GM12891 (cell line): ENCODE measurements at regions not wholly inside any gene's neighbourhood (a gene's known extent, or its start where the extent isn't known, plus 50 kb on each side); places are given as distances from the start of the nearest gene placed in this dataset.

Experiments used
- DNase-seq: peaks from one replicate; pipeline ENCODE4 v3.0.0; 2011; ENCODE audit warnings: low spot score; ENCODE audit not compliant: insufficient read length
- FAIRE-seq: peaks from 2 replicates; lab custom pipeline; 2011; peaks lifted over from hg19 to GRCh38; lab: Jason Lieb, UNC
- PAX5 ChIP-seq: IDR thresholded peaks from 2 replicates; pipeline ENCODE4 v1.6.1; 2011; ENCODE audit warnings: low read length, moderate library complexity, mild to moderate bottlenecking; ENCODE audit not compliant: insufficient read depth, severe bottlenecking
- POLR2A ChIP-seq: IDR thresholded peaks from 2 replicates; pipeline ENCODE4 v1.6.1; 2011; ENCODE audit warnings: low read depth, low read length, control low read depth
- POLR2AphosphoS5 ChIP-seq: IDR thresholded peaks from 2 replicates; pipeline ENCODE4 v1.6.1; 2011; ENCODE audit warnings: low read depth, low read length, control low read depth
- POU2F2 ChIP-seq: IDR thresholded peaks from 2 replicates; pipeline ENCODE4 v1.6.1; 2011; ENCODE audit warnings: low read depth, mild to moderate bottlenecking, control low read depth, low read length, moderate library complexity
- SPI1 ChIP-seq: IDR thresholded peaks from 2 replicates; pipeline ENCODE4 v1.6.1; 2011; ENCODE audit warnings: low read depth, low read length, control low read depth
- TAF1 ChIP-seq: IDR thresholded peaks from 2 replicates; pipeline ENCODE4 v1.6.1; 2011; ENCODE audit warnings: low read depth, low read length, control low read depth

GRCh38 chr5:2856206-2856605, 104.7 kb upstream of the IRX2 start:
- DNase-seq: no peak
- FAIRE-seq: no peak
- TF ChIP-seq SPI1 (no peak), POU2F2 (no peak), POLR2A (no peak), PAX5 (no peak), POLR2AphosphoS5 (no peak), TAF1 (no peak)

- FAIRE-seq: no peak
- TF ChIP-seq POLR2AphosphoS5 (no peak), TAF1 (no peak), SPI1 (no peak), POLR2A (no peak), PAX5 (no peak), POU2F2 (no peak)
- DNase-seq: no peak
These were observed 101.0 kb upstream of the IRX2 start for GRCh38 chr5:2852446-2852845.

GRCh38 chr5:2851895-2852294, 100.4 kb upstream of the IRX2 start:
- TF ChIP-seq SPI1 (no peak), POLR2A (no peak), TAF1 (no peak), PAX5 (no peak), POLR2AphosphoS5 (no peak)
- FAIRE-seq (no peak), DNase-seq (no peak)

- TF ChIP-seq POLR2A: no peak
- no peak for TF ChIP-seq SPI1
- TF ChIP-seq PAX5: no peak
- no peak for TF ChIP-seq POLR2AphosphoS5
- no peak for TF ChIP-seq POU2F2
- TF ChIP-seq TAF1: no peak
- DNase-seq: no peak
- FAIRE-seq: no peak
These were observed 98.0 kb upstream of the IRX2 start for GRCh38 chr5:2849429-2849828.

GRCh38 chr5:2848619-2849018, 97.1 kb upstream of the IRX2 start:
- TF ChIP-seq SPI1: no peak
- TF ChIP-seq POU2F2: no peak
- no peak for TF ChIP-seq POLR2AphosphoS5
- no peak for TF ChIP-seq PAX5
- TF ChIP-seq TAF1: no peak
- no peak for TF ChIP-seq POLR2A
- DNase-seq: no peak
- FAIRE-seq: no peak

GRCh38 chr5:2847608-2848007, 96.1 kb upstream of the IRX2 start:
- no peak for FAIRE-seq
- TF ChIP-seq TAF1 (no peak), SPI1 (no peak), POU2F2 (no peak), PAX5 (no peak), POLR2AphosphoS5 (no peak), POLR2A (no peak)
- no peak for DNase-seq

- TF ChIP-seq POLR2AphosphoS5 (no peak), POU2F2 (no peak), TAF1 (no peak)
- FAIRE-seq (no peak), DNase-seq (no peak)
These were observed 89.7 kb upstream of the IRX2 start for GRCh38 chr5:2841208-2841607.

GRCh38 chr5:2840372-2840915, 89.0 kb upstream of the IRX2 start:
- DNase-seq: no peak
- TF ChIP-seq POLR2A: no peak
- TF ChIP-seq PAX5: no peak
- TF ChIP-seq SPI1: no peak
- TF ChIP-seq POU2F2: no peak
- TF ChIP-seq TAF1: no peak
- no peak for TF ChIP-seq POLR2AphosphoS5
- FAIRE-seq: no peak

GRCh38 chr5:2836133-2836532, 84.7 kb upstream of the IRX2 start:
- DNase-seq (no peak), FAIRE-seq (no peak)
- TF ChIP-seq TAF1: no peak
- no peak for TF ChIP-seq SPI1
- TF ChIP-seq PAX5: no peak
- no peak for TF ChIP-seq POLR2A
- TF ChIP-seq POU2F2: no peak
- no peak for TF ChIP-seq POLR2AphosphoS5

GRCh38 chr5:2833556-2833955, 82.1 kb upstream of the IRX2 start:
- TF ChIP-seq POLR2A (no peak), PAX5 (no peak), SPI1 (no peak), TAF1 (no peak), POLR2AphosphoS5 (no peak), POU2F2 (no peak)
- FAIRE-seq: no peak
- no peak for DNase-seq
